SK-N-SH (cell line): ENCODE measurements at regions not wholly inside any gene's neighbourhood (a gene's known extent, or its start where the extent isn't known, plus 50 kb on each side); places are given as distances from the start of the nearest gene placed in this dataset.

Source experiments
- CTCF ChIA-PET: fragments of 300-600, 350-600 bp; formaldehyde crosslinking; extraction: SDS; loops from one replicate; lab custom pipeline; 2021; lab: Yijun Ruan, JAX
- POLR2A ChIA-PET: fragments of 350-600 bp; sonication (Branson Sonifier 250); formaldehyde crosslinking; extraction: SDS; loops from one replicate; lab custom pipeline; 2020; ENCODE audit warnings: antibody characterized with exemption, inconsistent platforms; lab: Yijun Ruan, JAX
- DNase-seq: peaks from one replicate; pipeline ENCODE4 v3.0.0; 2012
- H2AFZ ChIP-seq: fragments of 200-600 bp; sonication (generic); 2 replicates; pipeline ENCODE4 v1.8.1; 2016; ENCODE audit warnings: antibody characterized with exemption, mild to moderate bottlenecking, low read depth
- H3F3A ChIP-seq: fragments of 200-600 bp; sonication (generic); replicated peaks from 2 replicates; pipeline ENCODE3; 2016; ENCODE audit warnings: antibody characterized with exemption, mild to moderate bottlenecking; ENCODE audit not compliant: insufficient read depth
- H3K27ac ChIP-seq, 2 experiments: fragments of 200-500 bp in 1 of 2; fragments of 200-600 bp in 1 of 2; sonication (Bioruptor generic) in 1 of 2; sonication (generic), shearing (Covaris generic) in 1 of 2; 2 replicates each; pipeline versions ENCODE4 v1.5.1 to v1.6.1; 2014 to 2016; ENCODE audit warnings: low read depth in 2 of 2, inconsistent platforms in 1 of 2, low read length in 1 of 2, mild to moderate bottlenecking in 1 of 2, mixed read lengths in 1 of 2
- H3K27me3 ChIP-seq: fragments of 200-600 bp; sonication (generic), shearing (Covaris generic); 2 replicates; pipeline ENCODE4 v1.6.1; 2016; ENCODE audit warnings: mixed run types; ENCODE audit not compliant: insufficient read depth
- H3K36me3 ChIP-seq, 2 experiments: fragments of 200-500 bp in 1 of 2; fragments of 200-600 bp in 1 of 2; sonication (Bioruptor generic) in 1 of 2; sonication (generic) in 1 of 2; replicated peaks in 1 of 2; 2 replicates each; pipeline versions ENCODE3 to v1.5.1; 2014 to 2016; ENCODE audit warnings: low read length in 1 of 2, mild to moderate bottlenecking in 1 of 2; ENCODE audit not compliant: insufficient read depth in 2 of 2, control insufficient read depth in 1 of 2
- H3K4me1 ChIP-seq, 2 experiments: fragments of 200-500 bp in 1 of 2; fragments of 200-600 bp in 1 of 2; sonication (Bioruptor generic) in 1 of 2; sonication (generic), shearing (Covaris generic) in 1 of 2; 2 replicates each; pipeline versions ENCODE4 v1.5.1 to v1.6.1; 2014 to 2016; ENCODE audit warnings: low read depth in 1 of 2, low read length in 1 of 2, mixed run types in 1 of 2; ENCODE audit not compliant: insufficient read depth in 2 of 2, control insufficient read depth in 1 of 2
- H3K4me2 ChIP-seq: fragments of 200-600 bp; sonication (generic), shearing (Covaris generic); 2 replicates; pipeline ENCODE4 v1.6.1; 2017; ENCODE audit warnings: mixed run types
- H3K4me3 ChIP-seq, 2 experiments: fragments of 200-500 bp in 1 of 2; fragments of 200-600 bp in 1 of 2; sonication (Bioruptor generic) in 1 of 2; sonication (generic), shearing (Covaris generic) in 1 of 2; 2 replicates each; pipeline versions ENCODE4 v1.5.1 to v1.8.1; 2014 to 2016; ENCODE audit warnings: low read depth in 2 of 2, inconsistent platforms in 1 of 2, low read length in 1 of 2, mild to moderate bottlenecking in 1 of 2, mixed read lengths in 1 of 2, moderate library complexity in 1 of 2
- H3K79me2 ChIP-seq: fragments of 200-600 bp; sonication (generic); 2 replicates; pipeline ENCODE4 v1.8.1; 2017; ENCODE audit warnings: mild to moderate bottlenecking; ENCODE audit not compliant: insufficient read depth
- H3K9ac ChIP-seq: fragments of 200-600 bp; sonication (generic); 2 replicates; pipeline ENCODE4 v1.6.1; 2017; ENCODE audit warnings: mixed run types
- H3K9me2 ChIP-seq: fragments of 200-600 bp; sonication (generic); 2 replicates; pipeline ENCODE4 v1.6.1; 2017; ENCODE audit warnings: mixed run types
- H3K9me3 ChIP-seq: fragments of 200-600 bp; sonication (generic); 2 replicates; pipeline ENCODE4 v1.6.1; 2017; ENCODE audit warnings: mixed run types, mild to moderate bottlenecking, moderate library complexity
- H4K20me1 ChIP-seq: fragments of 200-600 bp; sonication (generic); 2 replicates; pipeline ENCODE4 v1.6.1; 2017; ENCODE audit warnings: mild to moderate bottlenecking, mixed run types; ENCODE audit not compliant: insufficient read depth
- EP300 ChIP-seq, 2 experiments: IDR thresholded peaks; 2 replicates each; pipeline versions ENCODE4 v1.4.0 to v1.6.1; 2012; ENCODE audit warnings: borderline replicate concordance in 1 of 2, low read depth in 1 of 2, low read length in 1 of 2
- FOSL2 ChIP-seq: IDR thresholded peaks from 2 replicates; pipeline ENCODE4 v1.4.0; 2012; ENCODE audit warnings: low read depth, mild to moderate bottlenecking, moderate library complexity, borderline replicate concordance
- FOXJ3 ChIP-seq: sonication (generic); formaldehyde crosslinking; IDR thresholded peaks from 2 replicates; pipeline ENCODE4 v1.5.1; 2020; ENCODE audit warnings: mild to moderate bottlenecking, missing genetic modification reagents
- FOXM1 ChIP-seq: IDR thresholded peaks from 2 replicates; pipeline ENCODE4 v1.4.0; 2012; ENCODE audit warnings: low read depth, mild to moderate bottlenecking
- JUND ChIP-seq: IDR thresholded peaks from 2 replicates; pipeline ENCODE4 v1.4.0; 2012
- NFIC ChIP-seq: IDR thresholded peaks from 2 replicates; pipeline ENCODE4 v1.4.0; 2012; ENCODE audit warnings: borderline replicate concordance
- PBX3 ChIP-seq: IDR thresholded peaks from 2 replicates; pipeline ENCODE4; 2012
- POLR2AphosphoS5 ChIP-seq: IDR thresholded peaks from 2 replicates; pipeline ENCODE4 v1.6.1; 2012; ENCODE audit warnings: low read depth, low read length
- RCOR1 ChIP-seq: fragments of 150-350 bp; IDR thresholded peaks from 2 replicates; pipeline ENCODE4 v1.6.1; 2017; ENCODE audit warnings: antibody characterized with exemption, low read length
- RFX5 ChIP-seq: IDR thresholded peaks from 2 replicates; pipeline ENCODE4 v1.6.1; 2012; ENCODE audit warnings: mild to moderate bottlenecking, improper control_type of control experiment, low read length
- SIN3A ChIP-seq: IDR thresholded peaks from 2 replicates; pipeline ENCODE4 v1.6.1; 2012; ENCODE audit warnings: low read depth, mild to moderate bottlenecking, low read length, moderate library complexity, borderline replicate concordance
- TCF12 ChIP-seq: IDR thresholded peaks from 2 replicates; pipeline ENCODE4 v1.4.0; 2012
- WGBS: methylation state at CpG from one replicate; pipeline ENCODE4 v1.1.6; 2017; ENCODE audit warnings: low lambda C conversion rate; 5-methylcytosine and 5-hydroxymethylcytosine counted together
- TF ChIP-seq, protein P1 (sequence below): fragments of 150-350 bp; IDR thresholded peaks from 2 replicates; pipeline ENCODE4 v1.6.1; 2016; ENCODE audit warnings: mild to moderate bottlenecking, low read depth, low read length
- TF ChIP-seq, protein P2 (sequence below): fragments of 150-350 bp; IDR thresholded peaks from 2 replicates; pipeline ENCODE4 v1.6.1; 2017; ENCODE audit warnings: antibody characterized with exemption, low read length, low read depth, borderline replicate concordance

DNA sequence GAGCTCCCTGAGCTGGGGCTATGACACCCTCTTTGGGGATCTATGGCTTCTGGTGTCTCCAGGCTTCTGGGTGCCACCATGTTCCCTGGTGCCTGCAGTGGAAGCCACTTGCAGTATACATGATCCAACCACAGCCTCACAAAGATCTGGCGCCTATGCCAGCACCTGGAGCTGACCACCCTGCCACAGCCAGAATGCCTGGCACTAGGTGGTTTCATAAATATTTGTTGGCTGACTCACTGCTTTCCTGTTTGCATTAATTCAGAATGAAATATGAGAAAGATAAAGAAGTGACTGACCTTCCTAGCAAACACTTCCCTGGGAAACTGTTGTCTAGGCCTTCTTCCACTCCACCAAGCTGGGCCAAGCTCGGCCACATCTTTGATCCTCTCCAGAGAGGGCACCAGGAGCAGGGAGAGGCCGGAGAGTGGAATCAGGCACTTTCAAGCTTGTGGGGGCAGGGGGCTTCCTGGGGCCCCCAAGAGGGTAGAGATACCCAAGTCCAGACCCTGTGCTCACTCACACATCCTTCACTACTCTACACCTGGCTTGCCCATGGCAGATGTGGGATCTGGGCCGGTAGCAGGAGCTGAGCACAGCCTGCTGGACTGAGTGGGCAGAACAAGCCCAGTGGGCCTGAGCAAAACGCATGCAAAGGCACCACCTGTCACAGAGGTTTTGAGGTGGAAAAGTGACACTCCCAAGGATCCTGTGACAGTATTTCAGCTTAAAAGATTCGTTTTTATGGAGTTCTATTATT lies 565.7 kb downstream of the SLC4A3 start:
- no peaks in the 10 kb centered on the region for H4K20me1 ChIP-seq
- no peak overlapping the region for H2AFZ ChIP-seq
- H3K79me2 ChIP-seq = no peaks in the 10 kb centered on the region
- no peak overlapping the region for H3K4me3 ChIP-seq
- DNase-seq = no peak
- H3K9me2 ChIP-seq = no peaks in the 10 kb centered on the region
- 27% methylated on average over 6 of the region's 6 CpGs for WGBS
- H3K4me1 ChIP-seq = no peaks in the 10 kb centered on the region; a peak in 1 of 4 replicates
- POLR2A ChIA-PET = no interaction called here
- H3K4me2 ChIP-seq = no peak overlapping the region
- no peak for TF ChIP-seq SIN3A
- 0 out of 2 replicates have a peak, but pooled peaks have one; percentile 45 for TF ChIP-seq NFIC
- TF ChIP-seq FOSL2 = peak; percentile 56; the same call in 1 of the 2 replicates
- TF ChIP-seq TCF12 = peak; percentile 55; the same call in 1 of the 2 replicates
- TF ChIP-seq, protein P1, sequence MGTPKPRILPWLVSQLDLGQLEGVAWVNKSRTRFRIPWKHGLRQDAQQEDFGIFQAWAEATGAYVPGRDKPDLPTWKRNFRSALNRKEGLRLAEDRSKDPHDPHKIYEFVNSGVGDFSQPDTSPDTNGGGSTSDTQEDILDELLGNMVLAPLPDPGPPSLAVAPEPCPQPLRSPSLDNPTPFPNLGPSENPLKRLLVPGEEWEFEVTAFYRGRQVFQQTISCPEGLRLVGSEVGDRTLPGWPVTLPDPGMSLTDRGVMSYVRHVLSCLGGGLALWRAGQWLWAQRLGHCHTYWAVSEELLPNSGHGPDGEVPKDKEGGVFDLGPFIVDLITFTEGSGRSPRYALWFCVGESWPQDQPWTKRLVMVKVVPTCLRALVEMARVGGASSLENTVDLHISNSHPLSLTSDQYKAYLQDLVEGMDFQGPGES = no peak
- TF ChIP-seq PBX3 = peak; percentile 62
- no peak for TF ChIP-seq POLR2AphosphoS5
- TF ChIP-seq EP300 (IDR thresholded peaks at IDR 0.05; ENCODE audit: borderline replicate concordance in 1 of 2, low read depth in 1 of 2, low read length in 1 of 2) = peak in 1 of 2 experiments; percentile 33; a peak in 1 of 4 replicates
- TF ChIP-seq, protein P2, sequence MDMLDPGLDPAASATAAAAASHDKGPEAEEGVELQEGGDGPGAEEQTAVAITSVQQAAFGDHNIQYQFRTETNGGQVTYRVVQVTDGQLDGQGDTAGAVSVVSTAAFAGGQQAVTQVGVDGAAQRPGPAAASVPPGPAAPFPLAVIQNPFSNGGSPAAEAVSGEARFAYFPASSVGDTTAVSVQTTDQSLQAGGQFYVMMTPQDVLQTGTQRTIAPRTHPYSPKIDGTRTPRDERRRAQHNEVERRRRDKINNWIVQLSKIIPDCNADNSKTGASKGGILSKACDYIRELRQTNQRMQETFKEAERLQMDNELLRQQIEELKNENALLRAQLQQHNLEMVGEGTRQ = no peak
- no peak for TF ChIP-seq FOXJ3 (CRISPR knock-in tag)
- TF ChIP-seq RCOR1 = no peak
- peak; percentile 60 for TF ChIP-seq JUND
- TF ChIP-seq RFX5 = no peak
- no peak for TF ChIP-seq FOXM1
- H3K36me3 ChIP-seq = no peaks in the 10 kb centered on the region
- H3K27me3 ChIP-seq = no peaks in the 10 kb centered on the region
- no peaks in the 10 kb centered on the region for H3F3A ChIP-seq
- H3K9me3 ChIP-seq = no peaks in the 10 kb centered on the region
- no peak overlapping the region for H3K9ac ChIP-seq
- CTCF ChIA-PET = no interaction called here
- H3K27ac ChIP-seq = no peak overlapping the region
